Activated T-helper 1 cell treated with anti-CD3 and anti-CD28 coated beads, Interleukin-12 subunit alpha, Interleukin-12 subunit beta, Interleukin-2, Interleukin-4 antibody, amounts not matched to agents 30 ng/mL and 10 ng/mL and 1 ng/mL, durations not matched to agents 14 hours and 24 hours and 36 hours (primary cell): ENCODE measurements at regions not wholly inside any gene's neighbourhood (a gene's known extent, or its start where the extent isn't known, plus 50 kb on each side); places are given as distances from the start of the nearest gene placed in this dataset.

Experiments
- DNase-seq: peaks from one replicate; pipeline ENCODE4 v3.0.0; 2021; ENCODE audit warnings: low spot score
- H3K27ac Mint-ChIP-seq: one replicate; pipeline ENCODE4 v1.8.0; 2021; ENCODE audit warnings: mild to moderate bottlenecking, mixed read lengths
- H3K27me3 Mint-ChIP-seq: one replicate; pipeline ENCODE4 v1.8.0; 2022; ENCODE audit warnings: mild to moderate bottlenecking, moderate library complexity, mixed read lengths; ENCODE audit not compliant: insufficient read depth
- H3K36me3 Mint-ChIP-seq: one replicate; pipeline ENCODE4 v1.8.0; 2021; ENCODE audit warnings: low read depth, mixed read lengths
- H3K4me1 Mint-ChIP-seq: one replicate; pipeline ENCODE4 v1.8.0; 2021; ENCODE audit warnings: low read depth, mixed read lengths
- H3K4me3 Mint-ChIP-seq: one replicate; pipeline ENCODE4 v1.8.0; 2021; ENCODE audit warnings: mild to moderate bottlenecking, moderate library complexity, mixed read lengths
- H3K9me3 Mint-ChIP-seq: one replicate; pipeline ENCODE4 v1.8.0; 2021; ENCODE audit warnings: mixed read lengths
- intact Hi-C: fragments of 100-400 bp; cut with micrococcal nuclease; formaldehyde crosslinking; loops from one replicate; pipeline ENCODE4 v1.15.1; 2024

DNA sequence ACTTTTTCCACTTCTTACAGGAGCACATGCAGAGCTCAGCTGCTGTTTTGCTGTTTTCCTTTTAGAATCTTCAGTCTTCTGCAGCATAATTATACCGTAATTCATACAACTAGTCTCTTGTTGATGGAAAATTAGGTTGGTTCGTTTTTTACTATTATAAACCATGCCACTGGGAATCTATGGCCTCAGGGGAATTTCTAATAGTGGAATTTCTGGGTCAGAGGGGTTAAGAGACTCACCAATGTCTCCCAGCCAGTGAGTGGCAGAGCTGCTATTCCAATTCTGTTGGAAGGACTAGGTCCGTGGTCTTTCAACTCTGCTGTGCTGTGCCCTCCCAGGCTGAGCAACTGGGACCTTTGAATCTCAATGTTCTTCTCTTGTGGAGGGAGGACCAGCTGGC is 282.5 kb downstream of the ZSWIM6 start:
- H3K27ac Mint-ChIP-seq, result no peak overlapping the region
- no peak for DNase-seq
- no peaks in the 10 kb centered on the region for H3K4me1 Mint-ChIP-seq
- no peaks in the 10 kb centered on the region for H3K9me3 Mint-ChIP-seq
- H3K36me3 Mint-ChIP-seq, result no peaks in the 10 kb centered on the region
- H3K27me3 Mint-ChIP-seq, result peaks cover 7% of the 10 kb centered on the region
- intact Hi-C loops, result no loop called here
- no peak overlapping the region for H3K4me3 Mint-ChIP-seq

DNA sequence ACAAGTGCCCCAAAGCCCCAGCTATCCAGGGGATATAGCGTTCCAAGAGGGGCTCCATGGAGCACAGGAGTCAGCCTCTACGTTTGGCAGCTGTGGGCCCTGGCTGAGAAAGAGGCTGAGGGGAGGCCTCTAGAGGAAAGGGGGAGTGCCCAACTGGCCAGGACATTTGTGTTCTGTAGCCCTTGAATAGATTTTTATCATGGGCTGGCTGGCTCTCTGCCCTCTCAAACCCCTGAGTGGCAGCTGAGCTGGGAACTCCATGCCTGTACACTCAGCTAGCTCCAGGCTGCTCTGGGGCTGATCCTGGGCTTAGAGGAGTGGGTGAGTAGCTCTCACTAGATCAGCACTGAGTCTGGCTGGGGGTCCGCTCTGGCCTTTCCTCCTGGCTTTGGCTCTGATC is 285.0 kb downstream of the ZSWIM6 start:
- Mint-ChIP-seq H3K4me3 (no peak overlapping the region), H3K36me3 (no peaks in the 10 kb centered on the region), H3K9me3 (no peaks in the 10 kb centered on the region), H3K4me1 (no peaks in the 10 kb centered on the region), H3K27ac (no peak overlapping the region), H3K27me3 (no peaks in the 10 kb centered on the region)
- no peak for DNase-seq
- intact Hi-C loops, result no loop called here

DNA sequence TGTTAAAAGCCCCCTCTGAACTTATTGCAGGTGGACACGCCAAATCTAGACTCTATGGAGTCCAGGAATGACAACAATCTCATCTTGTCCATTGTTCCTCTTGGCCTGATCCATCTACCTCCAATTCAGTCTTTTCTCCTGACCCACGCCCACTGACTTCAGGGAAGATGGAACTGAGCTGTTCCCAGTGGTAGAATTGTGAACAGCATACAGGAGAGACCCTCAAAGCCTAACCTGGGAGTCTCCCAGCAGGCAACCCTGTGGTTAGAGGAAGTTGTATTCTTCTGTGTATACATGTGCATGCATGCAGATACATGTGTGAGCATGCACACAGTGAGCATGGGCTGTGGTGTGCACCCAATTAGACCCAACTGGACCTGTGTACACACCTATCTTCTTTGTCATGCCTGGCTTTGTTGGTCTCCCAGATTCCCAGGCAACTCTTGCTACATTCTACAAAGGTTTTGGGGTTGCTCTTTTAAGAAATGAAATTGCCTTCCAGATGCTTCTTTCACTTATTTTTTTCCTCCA is 286.0 kb downstream of the ZSWIM6 start:
- H3K4me1 Mint-ChIP-seq, result no peaks in the 10 kb centered on the region

DNA sequence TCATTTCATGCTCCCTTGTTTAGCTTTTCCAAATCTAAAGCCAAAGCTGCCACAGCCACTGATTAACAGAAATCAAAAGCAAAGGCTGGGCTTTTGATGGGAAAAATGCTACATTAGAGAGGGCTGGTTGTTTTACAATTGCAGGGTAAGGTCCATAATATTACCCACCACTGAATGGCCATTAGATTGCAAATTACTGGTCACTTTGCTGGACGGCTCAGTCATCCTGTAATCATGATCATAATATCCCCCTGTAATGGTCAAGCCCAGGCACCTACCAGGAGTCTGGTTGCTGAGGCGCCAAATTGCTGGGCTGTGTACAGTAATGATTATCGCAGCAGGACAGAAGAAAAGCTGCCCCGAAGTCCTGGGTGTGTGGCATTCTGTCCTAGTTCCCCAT is 286.5 kb downstream of the ZSWIM6 start:
- DNase-seq, result no peak
- H3K4me1 Mint-ChIP-seq, result no peaks in the 10 kb centered on the region
- H3K9me3 Mint-ChIP-seq, result no peaks in the 10 kb centered on the region
- intact Hi-C loops, result no loop called here
- H3K27ac Mint-ChIP-seq, result no peak overlapping the region
- no peak overlapping the region for H3K4me3 Mint-ChIP-seq
- H3K27me3 Mint-ChIP-seq, result no peaks in the 10 kb centered on the region
- H3K36me3 Mint-ChIP-seq, result no peaks in the 10 kb centered on the region

More for the DNA sequence above, 286.0 kb downstream of the ZSWIM6 start:
- no peak for DNase-seq
- Mint-ChIP-seq H3K9me3 (no peaks in the 10 kb centered on the region), H3K27ac (no peak overlapping the region), H3K36me3 (no peaks in the 10 kb centered on the region), H3K4me3 (no peak overlapping the region), H3K27me3 (no peaks in the 10 kb centered on the region)
- intact Hi-C loops, result no loop called here

DNA sequence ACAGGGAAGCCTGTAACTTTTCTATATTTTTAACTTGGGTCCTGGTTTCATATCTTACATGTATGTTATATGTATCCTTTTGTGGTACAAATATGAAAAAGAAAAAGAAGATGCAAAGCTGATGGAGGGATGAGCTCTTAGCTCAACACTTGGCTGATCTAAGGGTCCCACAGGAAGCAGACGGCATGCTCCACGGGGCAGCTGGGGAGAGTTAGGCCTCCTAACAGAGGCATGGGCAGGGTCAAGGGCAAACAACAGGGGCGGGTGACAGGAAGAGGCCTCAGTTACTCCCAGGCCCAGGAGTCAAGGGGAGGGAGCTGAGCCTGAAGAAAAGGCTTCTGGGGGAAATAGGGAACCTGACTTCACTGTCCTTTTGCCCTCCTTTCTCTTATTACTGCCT is 287.2 kb downstream of the ZSWIM6 start:
- no peak for DNase-seq
- H3K36me3 Mint-ChIP-seq, result no peaks in the 10 kb centered on the region
- H3K27ac Mint-ChIP-seq, result no peak overlapping the region
- no peaks in the 10 kb centered on the region for H3K9me3 Mint-ChIP-seq
- intact Hi-C loops, result no loop called here
- peaks cover 4% of the 10 kb centered on the region for H3K27me3 Mint-ChIP-seq
- H3K4me1 Mint-ChIP-seq, result no peaks in the 10 kb centered on the region
- H3K4me3 Mint-ChIP-seq, result no peak overlapping the region

DNA sequence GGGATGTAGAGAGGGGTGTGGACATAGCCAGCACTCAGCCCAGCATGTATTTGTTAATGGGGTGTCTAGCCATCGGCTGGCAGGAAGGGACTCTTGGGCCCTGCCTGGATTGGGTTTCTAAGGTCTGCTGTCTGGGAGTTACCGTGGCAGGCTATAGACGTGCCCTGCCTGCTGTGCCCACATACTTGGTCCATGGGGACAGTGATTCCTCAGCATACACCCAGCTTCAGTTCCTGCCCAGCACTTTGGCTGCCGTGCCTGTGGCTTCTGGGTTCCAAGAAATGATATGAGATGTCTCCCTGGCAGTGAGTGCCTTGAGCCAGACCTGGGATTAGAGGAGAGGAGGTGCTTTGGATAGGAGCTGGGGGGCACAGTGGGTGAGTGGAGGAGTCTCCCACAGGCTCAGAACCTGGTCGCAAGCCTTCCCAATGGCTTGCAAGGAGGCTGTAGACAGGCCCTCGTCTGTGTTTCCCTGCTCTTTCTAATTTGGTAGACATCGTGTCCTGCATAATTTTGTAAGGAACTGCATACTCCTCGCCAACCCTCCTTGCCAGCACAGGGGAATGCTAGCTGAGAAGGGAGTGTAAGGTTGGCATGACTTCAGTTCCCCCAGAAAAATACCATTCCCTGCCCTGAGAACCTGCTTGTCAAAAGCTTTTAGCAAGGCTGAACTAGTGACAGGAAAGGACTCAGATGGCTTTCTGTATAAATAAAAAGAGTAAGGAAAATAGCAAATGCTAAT is 287.9 kb downstream of the ZSWIM6 start:
- H3K36me3 Mint-ChIP-seq, result no peaks in the 10 kb centered on the region
- no peaks in the 10 kb centered on the region for H3K4me1 Mint-ChIP-seq

DNA sequence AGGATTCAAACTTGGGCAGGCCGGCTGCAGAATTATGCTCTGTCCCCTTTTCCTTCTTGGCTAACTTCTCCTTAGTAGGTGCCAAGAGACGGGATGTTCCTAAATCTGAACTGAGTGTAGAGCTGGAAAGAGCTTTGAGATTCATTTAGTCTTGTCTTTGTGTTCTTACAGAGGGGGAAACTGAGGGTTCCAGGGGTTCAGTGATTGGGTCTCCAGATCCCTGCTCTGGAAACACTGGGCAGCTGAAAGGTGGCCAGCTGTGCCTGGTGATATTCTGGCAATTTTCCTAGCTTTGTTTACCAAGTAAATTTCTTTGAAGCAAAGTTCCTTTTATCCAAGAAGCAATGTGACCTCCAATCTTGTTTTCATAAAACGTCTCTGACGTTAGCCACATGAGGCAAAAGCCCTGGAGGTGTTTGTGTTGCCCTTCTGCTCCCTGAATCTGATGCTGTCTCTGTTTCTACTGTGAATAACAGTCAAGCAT is 288.7 kb downstream of the ZSWIM6 start:
- intact Hi-C loops, result no loop called here

More for the DNA sequence above, 287.9 kb downstream of the ZSWIM6 start:
- Mint-ChIP-seq H3K27me3 (peaks cover 10% of the 10 kb centered on the region), H3K27ac (no peak overlapping the region), H3K4me3 (no peak overlapping the region), H3K9me3 (no peaks in the 10 kb centered on the region)
- DNase-seq, result no peak
- intact Hi-C loops, result no loop called here

DNA sequence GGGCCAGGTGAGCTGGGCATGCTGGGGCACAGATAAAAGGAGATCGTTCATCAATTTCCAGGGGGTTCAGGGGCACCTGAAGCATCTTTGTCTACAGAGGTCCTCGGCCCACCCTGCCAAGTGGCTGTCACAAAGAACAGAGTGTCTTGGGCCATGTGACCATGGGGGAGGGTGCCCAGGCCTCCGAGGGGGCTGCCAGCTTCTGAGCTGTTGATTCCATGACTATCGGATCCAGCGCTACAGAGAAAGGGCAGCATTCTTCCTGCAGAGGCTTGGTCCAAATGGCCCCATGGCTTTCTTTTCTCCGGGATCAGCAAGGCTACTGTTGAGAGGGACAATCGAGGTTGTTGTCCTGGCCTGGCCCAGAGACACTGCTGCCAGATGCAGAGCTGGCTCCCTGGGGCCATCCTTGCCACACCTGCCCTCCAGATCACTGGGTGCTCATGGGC is 289.2 kb downstream of the ZSWIM6 start:
- DNase-seq, result no peak
- no peak overlapping the region for H3K27ac Mint-ChIP-seq
- no peaks in the 10 kb centered on the region for H3K4me1 Mint-ChIP-seq
- H3K9me3 Mint-ChIP-seq, result no peaks in the 10 kb centered on the region
- H3K4me3 Mint-ChIP-seq, result no peak overlapping the region
- H3K36me3 Mint-ChIP-seq, result no peaks in the 10 kb centered on the region
- intact Hi-C loops, result no loop called here
- peaks cover 15% of the 10 kb centered on the region for H3K27me3 Mint-ChIP-seq

More for the DNA sequence above, 288.7 kb downstream of the ZSWIM6 start:
- no peak for DNase-seq
- no peak overlapping the region for H3K4me3 Mint-ChIP-seq
- H3K27ac Mint-ChIP-seq, result no peak overlapping the region
- no peaks in the 10 kb centered on the region for H3K9me3 Mint-ChIP-seq
- no peaks in the 10 kb centered on the region for H3K4me1 Mint-ChIP-seq
- H3K27me3 Mint-ChIP-seq, result peaks cover 15% of the 10 kb centered on the region
- no peaks in the 10 kb centered on the region for H3K36me3 Mint-ChIP-seq

DNA sequence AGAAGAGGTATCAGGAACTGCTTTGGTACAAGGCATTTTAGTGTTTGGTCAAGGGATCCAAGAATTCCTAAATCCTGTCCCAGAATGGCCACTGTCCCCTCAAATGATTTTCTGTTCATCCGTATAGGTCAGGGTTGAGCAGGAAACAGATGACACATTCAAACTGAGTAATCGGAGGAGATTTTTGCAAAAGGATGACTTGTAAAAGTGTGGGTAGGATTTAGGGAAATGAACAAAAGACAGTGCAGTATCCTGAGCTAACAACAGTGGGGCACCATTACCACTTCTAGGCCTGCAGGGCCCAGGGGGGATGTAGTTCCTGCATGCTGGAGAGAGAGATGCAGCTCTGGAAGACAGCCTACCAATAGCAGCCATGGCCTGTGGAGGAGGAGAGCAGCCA is 290.1 kb downstream of the ZSWIM6 start:
- DNase-seq, result no peak
- Mint-ChIP-seq H3K4me1 (no peaks in the 10 kb centered on the region), H3K27me3 (peaks cover 22% of the 10 kb centered on the region), H3K27ac (no peak overlapping the region), H3K36me3 (no peaks in the 10 kb centered on the region), H3K4me3 (no peak overlapping the region), H3K9me3 (no peaks in the 10 kb centered on the region)
- intact Hi-C loops, result no loop called here

DNA sequence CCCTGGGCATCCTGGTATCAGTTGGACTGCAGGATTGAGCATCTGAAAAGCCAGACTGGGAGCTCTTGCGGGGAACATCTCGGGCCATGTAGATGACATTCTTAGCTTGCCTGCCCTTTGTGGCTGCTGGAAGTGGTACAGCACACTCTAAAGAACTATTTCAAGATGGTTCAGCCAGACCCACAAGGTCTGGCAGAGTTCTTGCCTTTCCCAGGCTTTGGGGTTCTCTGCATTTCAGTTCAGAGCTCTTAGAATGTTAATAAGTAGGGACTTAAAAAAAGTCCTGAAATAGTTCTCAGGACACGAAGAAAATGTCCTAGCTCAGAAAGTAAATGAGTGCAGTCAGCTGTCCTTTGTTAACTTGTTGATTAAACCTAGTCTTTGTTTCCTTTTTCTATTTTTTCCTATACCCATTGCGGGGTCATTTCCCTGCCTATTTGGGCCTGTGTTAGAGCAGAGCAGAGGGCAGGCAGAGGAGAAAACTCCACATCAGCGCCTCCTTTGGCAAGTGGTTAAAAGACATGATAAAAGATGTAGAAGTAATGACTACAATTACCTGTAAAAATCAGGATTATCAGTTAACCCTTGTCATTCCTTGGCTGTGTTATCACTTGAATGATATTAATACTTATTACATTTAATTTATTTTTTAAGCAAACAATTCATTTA is 291.5 kb downstream of the ZSWIM6 start:
- Mint-ChIP-seq H3K9me3 (no peaks in the 10 kb centered on the region), H3K36me3 (no peaks in the 10 kb centered on the region), H3K4me3 (no peak overlapping the region), H3K4me1 (no peaks in the 10 kb centered on the region), H3K27me3 (peaks cover 36% of the 10 kb centered on the region), H3K27ac (no peak overlapping the region)
- DNase-seq, result no peak
- intact Hi-C loops, result no loop called here

DNA sequence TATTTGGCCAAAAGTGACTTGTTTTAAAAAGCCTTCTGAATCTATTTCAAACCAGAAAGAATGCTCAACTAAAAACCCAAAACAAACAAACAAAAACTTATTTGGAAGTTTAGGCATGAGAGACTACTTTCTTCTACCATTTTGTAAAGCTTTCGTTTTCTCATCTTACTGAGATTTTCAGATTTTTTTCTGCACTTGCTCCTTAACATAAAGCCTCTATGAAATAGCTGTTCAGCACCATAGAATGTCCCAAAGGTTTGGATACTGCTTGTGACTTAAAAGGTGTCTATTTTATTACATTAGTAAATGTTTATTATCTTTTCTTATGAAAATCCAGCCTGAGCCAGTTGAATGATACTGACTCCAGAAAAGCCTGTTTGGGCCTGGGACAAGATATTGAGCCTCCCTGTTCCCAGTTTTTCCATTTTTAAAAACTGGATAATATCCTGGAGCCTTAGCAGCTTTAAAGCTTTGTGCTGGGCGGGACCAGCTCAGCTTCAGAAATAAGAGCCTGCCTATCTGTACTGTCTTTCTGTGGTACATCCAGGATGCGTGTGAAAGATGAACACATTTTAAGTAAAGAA is 292.6 kb downstream of the ZSWIM6 start:
- H3K4me3 Mint-ChIP-seq, result no peak overlapping the region
- no peaks in the 10 kb centered on the region for H3K4me1 Mint-ChIP-seq
- H3K9me3 Mint-ChIP-seq, result no peaks in the 10 kb centered on the region
- H3K27me3 Mint-ChIP-seq, result peaks cover 46% of the 10 kb centered on the region
- no peaks in the 10 kb centered on the region for H3K36me3 Mint-ChIP-seq
- intact Hi-C loops, result no loop called here
- no peak for DNase-seq
- H3K27ac Mint-ChIP-seq, result no peak overlapping the region

DNA sequence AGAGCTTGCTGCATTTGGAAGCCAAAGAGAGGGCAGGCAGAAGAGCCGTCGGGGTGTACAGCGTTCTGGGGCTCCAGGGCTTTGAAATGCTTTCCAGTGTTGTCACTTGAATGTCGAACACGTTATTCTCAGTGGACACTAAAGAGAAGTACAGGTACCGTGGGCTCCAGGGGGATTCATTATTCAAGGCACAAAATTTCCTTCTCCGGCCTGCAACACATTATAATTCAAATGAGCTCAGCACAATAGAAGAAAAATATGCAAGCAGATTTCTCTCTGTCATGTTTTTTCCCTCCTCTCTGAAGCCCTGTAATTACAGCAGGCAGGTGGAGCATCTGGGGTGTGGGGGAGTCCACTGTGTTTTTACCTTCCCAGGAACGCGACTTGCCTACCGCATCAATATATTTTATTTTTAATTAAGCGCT is 293.1 kb downstream of the ZSWIM6 start:
- no peak overlapping the region for H3K27ac Mint-ChIP-seq
- no peaks in the 10 kb centered on the region for H3K4me1 Mint-ChIP-seq
- no peaks in the 10 kb centered on the region for H3K9me3 Mint-ChIP-seq
- no peak overlapping the region for H3K4me3 Mint-ChIP-seq
- peaks cover 47% of the 10 kb centered on the region for H3K27me3 Mint-ChIP-seq
- no peak for DNase-seq
- intact Hi-C loops, result no loop called here
- no peaks in the 10 kb centered on the region for H3K36me3 Mint-ChIP-seq
